ENCODE measurements at regions not wholly inside any gene's neighbourhood (a gene's known extent, or its start where the extent isn't known, plus 50 kb on each side); places are given as distances from the start of the nearest gene placed in this dataset.
"Not testable (repeated sequence)": the region's sequence is repeated elsewhere in the genome, so short reads cannot be mapped to it uniquely, and the experiment has no call there.

DNA sequence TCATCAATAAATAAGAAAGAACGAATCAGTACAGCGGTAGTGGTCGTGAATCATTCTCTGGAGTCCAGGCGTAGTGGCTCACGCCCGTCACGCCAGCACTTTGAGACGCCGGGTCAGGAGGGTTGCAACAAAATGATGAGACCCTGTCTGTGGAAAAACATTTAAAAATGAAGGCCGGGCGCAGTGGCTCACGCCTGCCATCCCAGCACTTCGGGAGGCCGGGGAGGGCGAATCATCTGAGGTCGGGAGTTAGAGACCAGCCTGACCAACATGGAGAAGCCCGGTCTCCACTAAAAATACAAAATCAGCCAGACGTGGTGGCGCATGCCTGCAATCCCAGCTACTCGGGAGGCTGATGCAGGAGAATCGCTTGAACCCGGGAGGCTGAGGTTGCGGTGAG, 111.8 kb upstream of the ANKRD30BL start:
- DNase-seq = not testable (repeated sequence)

DNA sequence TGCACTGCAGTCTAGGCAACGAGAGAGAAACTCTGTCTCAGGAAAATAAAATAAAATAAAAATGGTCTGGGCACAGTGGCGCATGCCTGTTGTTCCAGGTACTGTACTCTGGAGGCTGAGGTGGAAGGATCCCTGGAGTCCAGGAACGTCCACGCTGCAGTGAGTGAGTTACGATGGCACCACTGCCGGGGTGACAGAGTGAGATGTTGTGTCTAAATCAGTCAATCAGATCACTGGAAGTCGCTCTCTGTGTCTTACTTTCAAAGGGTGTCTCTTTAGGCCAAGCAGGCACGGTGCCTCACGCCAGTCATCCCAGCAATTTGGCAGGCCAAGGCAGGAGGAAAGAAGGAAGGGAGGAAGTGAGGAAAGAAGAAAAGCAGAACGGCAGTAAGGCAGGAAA, 112.2 kb upstream of the ANKRD30BL start:
- no peak for DNase-seq

DNA sequence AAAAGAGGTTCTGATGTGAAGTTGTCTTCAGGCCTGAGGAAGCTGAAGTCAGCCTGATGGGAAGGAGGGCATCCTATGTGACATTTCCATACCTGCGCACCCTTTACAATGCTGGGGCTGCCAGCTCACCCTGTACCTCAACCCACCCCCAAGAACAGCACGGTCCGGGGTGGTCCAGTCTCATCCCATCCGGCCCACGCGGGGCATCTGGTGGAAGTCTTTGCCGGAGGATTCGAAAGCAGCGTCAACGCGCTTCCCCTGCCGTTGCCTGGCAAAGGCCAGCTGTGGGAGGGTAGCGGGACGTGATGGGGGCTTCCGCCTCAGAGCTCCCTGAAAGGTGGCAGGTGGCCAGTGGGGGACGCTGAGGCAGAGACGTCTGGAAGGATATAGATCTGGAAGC, 113.6 kb upstream of the ANKRD30BL start:
- DNase-seq = no peak

DNA sequence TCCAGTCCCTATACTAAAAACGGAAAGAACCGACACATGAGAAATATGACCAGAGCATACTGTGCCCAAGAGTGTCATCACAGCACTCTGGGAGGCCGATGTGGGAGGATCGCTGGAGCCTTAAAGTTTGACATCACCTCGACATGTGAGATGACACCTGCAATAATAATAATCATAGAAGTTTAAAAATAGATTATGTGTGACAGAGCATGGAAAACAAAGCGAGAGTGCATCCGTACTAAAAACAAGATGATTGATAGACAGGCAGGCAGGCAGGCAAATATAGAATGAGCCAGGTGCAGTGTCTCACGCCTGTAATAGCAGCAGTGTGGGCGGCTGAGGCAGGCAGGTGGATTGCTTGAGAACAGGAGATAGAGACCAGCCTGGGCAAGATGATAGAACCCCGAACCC, 114.8 kb upstream of the ANKRD30BL start:
- no peak for DNase-seq

DNA sequence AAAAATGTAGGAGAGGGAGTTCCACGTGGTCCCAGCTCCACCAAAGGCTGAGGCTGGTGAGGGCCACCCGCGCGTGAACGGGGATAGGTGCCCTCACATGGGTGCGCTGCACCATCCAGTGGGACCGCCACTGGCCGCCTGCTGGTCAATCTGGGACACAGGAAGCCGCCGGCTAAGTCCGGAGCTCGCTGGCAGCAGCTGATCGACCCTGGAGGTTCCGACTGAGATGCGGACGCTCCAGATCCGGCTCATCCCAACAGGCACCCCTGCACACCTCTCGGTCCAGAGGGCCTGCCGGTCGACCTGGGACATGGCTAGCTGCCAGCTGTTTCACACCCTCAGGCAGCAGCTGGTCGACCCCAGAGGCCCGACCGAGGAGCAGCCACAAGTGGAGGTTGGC, 116.5 kb upstream of the ANKRD30BL start:
- DNase-seq = no peak

DNA sequence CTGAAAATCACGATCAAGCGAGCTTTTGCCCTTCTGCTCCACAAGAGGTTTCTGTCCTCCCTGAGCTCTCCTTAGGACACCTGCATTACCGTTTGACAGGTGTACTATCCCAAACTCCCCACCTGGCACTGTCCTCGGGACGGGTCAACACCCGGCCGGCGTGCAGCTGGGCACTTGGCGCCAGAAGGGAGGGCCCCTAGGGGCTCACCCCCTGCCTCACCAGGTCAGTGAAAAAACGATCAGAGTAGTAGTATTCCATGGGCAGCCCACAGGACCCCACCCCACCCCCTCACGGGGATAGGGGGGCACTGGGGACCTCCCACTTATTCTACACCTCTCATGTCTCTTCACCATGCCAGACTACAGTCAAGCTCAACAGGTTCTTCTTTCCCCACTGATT, 117.6 kb upstream of the ANKRD30BL start:
- no peak for DNase-seq

DNA sequence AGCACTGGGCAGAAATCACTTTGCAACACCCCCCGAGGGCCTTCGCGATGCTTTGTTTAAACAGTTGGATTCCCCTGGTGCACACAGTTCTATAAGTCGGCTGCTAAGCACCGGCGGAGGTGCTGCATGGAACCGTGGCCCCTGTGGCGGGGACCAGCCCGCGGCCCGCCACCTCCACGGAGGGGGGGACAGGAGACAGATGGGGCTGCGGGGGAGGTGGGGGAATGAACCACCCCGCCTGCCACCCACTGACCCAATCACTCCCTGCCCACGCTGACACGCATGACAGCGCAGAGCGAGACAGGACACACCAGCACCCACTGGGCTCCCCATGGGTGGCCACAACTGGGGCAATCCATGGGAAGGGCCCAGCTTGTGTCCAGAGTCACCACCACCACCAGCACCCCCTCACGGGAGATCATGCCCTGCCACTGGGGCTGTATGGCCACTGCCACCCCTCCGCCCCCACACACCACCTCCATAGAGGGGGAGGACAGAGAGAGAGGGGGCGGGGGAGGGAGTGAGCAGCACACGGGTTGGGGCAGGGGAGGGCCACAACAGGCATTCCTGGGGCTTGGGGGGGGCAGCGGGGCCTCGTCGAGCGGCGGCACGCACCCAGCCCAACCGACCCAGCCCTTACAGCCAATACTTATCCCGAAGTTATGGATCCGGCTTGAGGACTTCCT, 118.3 kb upstream of the ANKRD30BL start:
- DNase-seq = no peak

DNA sequence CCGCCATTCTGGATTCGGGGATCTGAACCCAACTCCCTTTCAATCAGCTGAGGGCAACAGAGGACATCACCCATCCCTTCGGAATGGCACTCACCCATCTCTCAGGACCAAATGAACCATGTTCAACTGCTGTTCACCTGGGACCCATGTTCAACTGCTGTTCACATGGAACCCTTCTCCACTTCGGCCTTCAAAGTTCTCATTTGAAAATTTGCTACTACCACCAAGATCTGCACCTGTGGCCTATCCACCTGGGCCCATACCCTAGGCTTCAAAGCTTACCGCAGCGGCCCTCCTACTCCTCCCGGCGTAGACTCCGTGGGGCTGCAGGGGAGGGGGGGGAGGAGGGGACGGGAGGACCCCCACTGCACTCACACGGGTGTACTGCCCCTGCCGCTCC, 119.2 kb upstream of the ANKRD30BL start:
- no peak for DNase-seq

DNA sequence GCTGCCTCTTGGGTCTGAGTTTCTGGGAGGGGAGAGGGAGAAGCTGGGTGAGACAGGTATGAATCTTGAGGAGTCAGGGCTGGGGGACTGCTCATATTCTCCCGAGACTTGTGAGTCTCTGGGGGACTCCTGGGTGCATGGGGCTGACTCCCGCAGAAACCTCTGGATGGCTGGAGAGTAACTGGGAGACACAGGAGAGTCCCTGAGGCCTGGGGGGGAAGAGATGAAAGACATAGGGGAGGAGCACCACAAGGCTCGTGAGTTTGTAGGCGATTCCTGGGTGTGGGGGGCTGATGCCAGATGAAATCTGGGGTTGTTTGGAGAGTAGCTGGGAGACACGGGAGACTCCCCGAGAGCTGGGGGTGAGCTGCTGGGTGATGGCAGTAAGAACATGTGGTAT, 120.4 kb upstream of the ANKRD30BL start:
- not testable (repeated sequence) for DNase-seq

DNA sequence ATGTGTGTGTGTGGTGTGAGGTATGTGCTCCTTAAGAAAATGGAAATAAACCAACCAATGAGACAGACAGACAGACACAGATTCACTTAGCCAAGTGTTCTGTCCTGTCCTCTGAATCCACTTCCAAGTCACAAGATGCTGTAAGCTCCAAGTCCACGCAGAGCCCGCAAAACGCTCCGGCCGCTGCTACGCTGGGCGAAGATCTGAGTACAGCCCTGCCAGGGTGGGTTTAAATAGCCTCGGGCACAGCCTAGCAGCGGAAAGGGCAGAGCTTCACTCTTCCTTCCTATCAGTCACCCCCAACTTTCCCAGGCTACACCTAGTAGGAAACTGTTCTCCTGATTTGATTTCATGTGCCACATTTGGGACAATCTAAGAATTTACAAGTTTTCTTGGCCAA, 121.2 kb upstream of the ANKRD30BL start:
- no peak for DNase-seq

DNA sequence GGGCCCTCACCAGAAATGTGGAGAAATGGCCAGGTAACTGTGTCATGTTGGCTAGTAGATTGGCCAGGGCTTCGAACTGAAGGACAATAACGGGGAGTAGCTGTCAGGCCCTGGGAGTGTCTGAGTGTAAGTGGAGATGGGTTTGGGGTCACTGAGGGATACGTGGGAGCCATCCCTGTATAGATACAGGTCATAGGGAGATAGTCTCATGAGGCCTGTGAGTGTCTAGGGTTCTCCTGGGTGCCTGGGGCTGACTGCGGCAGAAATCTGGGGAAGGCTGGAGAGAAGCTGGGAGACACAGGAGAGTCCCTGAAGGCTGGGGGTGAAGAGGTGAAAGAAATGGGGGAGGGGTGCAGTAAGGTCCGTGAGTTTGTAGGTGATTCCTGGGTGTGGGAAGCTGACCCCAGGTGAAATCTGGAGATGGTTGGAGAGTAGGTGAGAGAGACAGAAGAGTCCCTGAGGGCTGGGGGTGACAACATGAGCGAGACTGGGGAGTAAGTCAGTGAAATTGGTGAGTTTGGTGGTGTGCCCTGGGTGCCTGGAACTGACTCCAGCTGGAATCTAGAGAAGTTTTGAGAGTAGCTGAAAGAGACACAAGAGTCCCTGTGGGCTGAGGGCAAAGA, 124.6 kb upstream of the ANKRD30BL start:
- DNase-seq = not testable (repeated sequence)

DNA sequence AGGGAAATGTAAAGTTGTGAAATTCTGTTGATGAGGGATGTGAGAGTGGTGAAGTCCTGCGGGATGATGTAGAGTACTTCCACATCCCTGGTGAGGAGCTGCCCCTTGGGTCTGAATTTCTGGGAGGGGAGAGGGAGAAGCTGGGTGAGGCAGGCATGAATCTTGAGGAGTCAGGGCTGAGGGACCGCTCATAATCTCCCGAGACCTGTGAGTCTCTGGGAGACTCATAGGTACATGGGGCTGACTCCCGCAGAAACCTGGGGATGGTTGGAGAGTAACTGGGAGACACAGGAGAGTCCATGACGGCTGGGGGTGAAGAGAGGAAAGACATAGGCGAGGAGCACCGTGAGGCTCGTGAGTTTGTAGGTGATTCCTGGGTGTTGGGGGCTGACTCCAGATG, 126.2 kb upstream of the ANKRD30BL start:
- not testable (repeated sequence) for DNase-seq

DNA sequence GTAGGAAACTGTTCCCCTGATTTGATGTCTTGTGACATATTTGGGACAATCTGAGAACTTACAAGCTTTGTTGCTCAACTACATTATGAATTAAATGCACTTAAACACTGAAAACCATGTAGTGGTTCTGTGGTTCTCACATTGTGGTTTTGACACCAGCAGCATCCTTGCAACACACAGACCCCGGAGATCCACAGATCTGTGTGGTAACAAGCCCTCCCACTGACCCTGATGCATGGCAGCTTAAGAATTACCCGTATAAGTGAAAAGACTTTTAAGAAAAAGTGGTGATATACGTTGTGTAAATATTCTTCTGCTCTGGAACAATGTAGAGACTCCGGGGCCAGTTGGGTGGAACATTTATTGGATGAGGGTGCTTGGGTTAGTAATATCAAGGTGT, 127.4 kb upstream of the ANKRD30BL start:
- DNase-seq = not testable (repeated sequence)

DNA sequence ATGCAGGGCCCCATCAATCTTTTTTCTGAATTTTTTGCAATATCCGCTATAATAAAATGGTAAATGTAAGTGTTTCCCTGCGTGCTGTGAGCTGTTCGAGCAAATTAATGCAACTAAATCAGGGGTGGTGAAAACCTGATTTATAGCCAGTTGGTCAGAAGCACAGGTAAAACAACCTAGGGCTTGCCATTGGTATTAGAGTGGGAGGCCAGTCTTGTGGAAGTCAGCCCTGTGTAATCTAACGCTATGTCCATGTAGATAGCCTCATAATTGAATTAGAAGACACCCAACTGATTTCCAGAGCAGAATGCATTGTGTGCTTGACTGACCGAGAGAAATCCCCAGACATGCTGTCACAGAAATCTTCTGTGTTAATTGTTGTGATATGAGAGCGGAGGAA, 126.8 kb upstream of the GPR39 start:
- not testable (repeated sequence) for DNase-seq

DNA sequence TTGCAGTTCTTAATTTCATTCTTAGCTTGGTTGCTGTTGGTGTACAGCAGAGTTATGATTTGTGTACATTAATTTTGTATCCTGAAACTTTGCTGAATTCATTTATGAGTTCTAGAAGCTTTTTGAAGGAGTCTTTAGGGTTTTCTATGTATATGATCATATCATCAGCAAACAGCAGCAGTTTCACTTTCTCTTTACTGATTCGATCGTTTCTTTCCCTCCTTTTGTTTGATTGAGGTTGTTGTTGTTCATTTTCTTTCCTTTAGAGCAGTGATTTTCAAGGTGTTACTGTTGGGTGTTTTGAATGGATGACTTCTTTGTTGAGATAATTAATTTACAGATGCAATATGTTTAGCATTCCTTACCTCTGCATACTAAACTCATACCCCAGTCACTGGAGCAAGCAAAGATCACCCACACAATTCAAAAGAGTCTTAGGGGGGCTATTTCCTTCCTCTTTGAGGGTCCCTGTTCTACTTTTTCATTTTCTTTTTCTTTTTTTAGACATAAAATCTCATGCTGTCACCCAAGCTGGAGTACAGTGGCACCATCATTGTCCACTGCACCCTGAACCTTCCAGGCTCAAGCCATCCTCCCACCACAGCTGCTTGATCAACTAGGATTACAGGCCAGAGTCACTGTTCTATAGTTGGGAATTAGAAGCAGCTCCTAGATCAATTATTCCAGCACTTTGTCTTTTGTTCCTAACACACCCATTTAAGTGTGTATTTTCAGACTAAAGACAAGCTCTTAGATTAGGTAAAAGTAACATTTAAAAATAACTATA, 115.8 kb upstream of the GPR39 start:
- DNase-seq = not testable (repeated sequence)

DNA sequence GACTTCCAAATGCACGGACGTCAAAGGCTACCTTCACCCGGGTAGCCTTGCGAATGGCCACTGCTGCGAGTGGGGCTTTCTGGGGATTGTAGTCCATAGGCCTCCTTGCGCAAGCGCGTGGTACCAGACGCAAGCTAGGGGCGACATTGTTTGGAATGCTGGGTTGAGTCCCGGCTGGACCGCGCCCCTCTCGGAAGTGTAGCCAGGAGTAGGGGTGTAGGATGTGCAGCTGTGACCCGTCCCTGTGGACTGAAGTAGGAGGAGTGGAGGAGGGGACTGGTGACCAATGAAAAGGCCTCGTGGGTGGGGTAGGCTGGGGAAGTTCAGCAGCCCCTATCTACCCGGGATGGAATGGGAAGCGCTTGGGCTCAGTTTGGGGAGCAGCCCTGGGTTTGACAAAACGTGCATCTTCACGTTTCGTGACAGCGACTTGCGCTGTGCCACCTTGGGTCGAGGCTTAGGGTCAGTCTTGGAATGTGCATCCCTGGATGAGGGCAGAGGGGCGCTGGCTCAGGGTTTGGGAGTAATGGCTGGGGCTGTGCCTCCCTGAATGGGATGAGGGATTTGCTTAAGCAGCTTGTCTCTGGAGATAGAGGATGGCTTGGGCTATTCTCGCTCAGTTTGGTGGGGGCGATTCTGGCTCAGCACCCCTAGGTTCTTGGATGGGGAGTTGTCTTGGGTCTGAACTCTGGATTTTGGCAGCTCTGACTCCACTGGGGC, 111.8 kb upstream of the GPR39 start:
- DNase-seq = not testable (repeated sequence)

DNA sequence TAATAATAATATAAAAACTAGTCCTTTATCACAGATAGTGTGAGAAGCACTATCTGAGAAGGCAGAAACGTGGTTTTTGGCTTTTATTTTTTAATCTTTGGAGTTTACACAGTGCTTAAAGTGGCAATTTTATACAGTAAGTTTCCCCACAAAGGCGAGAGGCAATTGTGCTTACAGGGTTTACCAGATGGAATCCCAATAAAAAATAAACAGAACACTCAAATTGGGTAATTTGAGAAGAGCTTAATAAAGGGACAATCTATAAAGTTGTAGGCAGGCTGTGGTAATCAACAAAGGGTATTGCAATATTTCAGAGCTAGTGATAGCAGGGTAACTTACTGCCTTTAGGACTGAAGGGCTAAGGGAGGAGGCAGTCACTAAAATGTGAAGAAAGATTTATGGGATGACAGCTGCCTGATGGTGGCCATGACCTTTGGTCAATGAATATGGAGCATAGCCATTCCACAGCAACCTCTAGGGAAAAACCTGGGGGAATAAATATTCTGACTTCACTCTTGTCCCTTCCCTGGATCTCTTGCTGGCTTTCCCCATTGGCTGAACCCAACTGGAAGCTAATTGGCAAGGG, 108.9 kb upstream of the GPR39 start:
- DNase-seq = not testable (repeated sequence)

DNA sequence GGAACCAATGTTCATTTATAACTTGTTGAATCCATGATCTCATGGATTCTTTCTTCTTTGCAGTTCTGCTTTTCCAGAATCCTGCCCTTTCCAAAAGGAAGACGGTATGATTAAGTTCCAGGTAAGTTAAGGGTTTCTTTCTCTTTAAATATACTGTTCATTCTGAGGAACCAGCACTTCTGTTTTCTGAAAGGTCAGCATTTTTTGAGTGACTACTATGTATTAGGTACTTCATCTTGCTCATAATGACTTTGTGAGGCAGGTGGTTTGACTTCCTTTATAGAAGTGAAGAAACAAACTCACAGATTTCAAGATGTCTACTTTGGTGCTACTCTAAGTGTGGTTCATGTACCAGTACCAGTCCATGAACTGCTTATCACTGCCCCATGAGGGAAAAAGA, 107.4 kb upstream of the GPR39 start:
- DNase-seq = not testable (repeated sequence)

DNA sequence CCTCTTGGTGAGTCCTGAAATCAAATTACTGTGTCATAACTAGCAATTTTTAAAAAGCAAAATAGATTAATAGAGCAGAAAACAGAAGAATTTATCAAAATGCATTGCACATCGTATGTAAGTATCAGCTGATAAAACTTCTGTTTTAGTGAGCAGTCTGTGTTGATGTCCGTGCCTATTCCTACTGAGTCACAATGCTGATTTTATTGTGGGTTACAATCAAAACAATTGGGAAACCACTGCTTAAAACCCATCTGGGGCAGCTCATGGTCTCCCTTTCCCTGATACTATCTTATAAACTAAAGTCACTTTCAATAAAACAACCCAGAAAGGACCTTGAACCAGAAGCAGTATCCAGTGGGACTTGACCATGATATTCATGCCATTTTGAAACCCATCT, 101.1 kb upstream of the GPR39 start:
- DNase-seq = not testable (repeated sequence)

DNA sequence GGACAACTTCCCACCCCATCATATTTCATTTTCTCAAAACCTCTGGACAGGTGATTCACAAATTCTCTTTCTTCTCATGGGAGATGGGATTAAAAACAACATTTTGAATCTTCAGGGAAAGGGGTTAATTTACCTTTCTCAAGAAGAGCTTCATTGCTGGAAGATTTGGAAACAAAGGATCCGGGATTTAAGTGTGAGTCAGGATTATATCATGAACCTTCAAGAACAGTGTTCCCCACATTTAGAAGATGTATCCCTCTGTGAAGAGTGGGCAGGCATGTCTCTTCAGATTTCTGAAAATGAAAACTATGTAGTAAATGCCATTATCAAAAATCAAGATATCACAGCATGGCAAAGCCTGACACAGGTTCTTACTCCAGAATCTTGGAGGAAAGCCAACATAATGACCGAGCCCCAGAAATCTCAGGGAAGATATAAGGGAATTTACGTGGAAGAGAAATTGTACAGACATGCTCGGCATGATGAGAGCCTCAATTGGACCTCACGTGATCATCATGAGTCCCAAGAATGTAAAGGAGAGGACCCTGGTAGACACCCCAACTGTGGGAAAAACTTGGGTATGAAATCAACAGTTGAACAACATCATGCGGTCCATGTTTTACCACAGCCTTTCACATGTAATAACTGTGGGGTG, 99.5 kb upstream of the GPR39 start:
- DNase-seq = not testable (repeated sequence)

DNA sequence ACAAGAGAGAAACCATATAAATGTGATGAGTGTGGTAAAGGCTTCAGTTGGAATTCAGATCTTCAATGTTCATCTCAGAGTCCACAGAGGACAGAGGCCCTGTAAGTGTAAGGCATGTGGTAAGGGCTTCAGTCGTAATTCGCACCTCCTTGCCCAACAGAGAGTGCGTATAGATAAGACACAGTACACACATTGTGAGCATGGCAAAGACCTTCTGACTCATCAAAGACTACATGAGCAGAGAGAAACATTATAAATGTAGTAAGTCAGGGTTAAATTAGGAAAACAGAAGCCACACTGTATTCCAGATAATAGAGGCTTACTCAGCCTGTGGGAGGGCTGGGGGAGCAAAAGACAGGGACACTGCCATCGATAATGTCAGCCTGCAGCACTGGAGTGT, 98.1 kb upstream of the GPR39 start:
- not testable (repeated sequence) for DNase-seq

DNA sequence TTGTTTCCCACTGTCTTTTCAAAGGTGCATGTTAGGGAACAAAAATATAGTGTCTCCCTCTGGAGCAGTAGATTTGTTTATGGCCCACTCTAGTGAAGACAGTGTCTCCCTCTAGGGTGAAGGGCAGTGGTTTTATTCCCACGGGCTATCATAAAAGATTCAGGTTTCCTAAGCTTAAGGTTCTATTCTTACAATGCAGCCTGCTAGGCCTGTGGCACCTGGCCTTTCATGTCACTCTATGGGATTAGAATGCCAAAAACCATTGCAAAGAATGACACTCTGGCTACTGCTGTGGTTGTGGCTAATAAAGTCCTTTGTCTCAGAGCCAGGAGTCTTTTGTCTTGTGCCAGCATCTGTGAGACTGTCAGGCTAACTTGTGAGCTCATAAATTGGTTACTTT, 92.6 kb upstream of the GPR39 start:
- DNase-seq = peak in 1 of 3 experiments; percentile 1
